Astrocyte (in vitro differentiated cells and primary cell): ENCODE measurements at regions not wholly inside any gene's neighbourhood (a gene's known extent, or its start where the extent isn't known, plus 50 kb on each side); places are given as distances from the start of the nearest gene placed in this dataset.

Experiments
- EZH2 ChIP-seq: IDR thresholded peaks from 2 replicates; pipeline ENCODE4 v1.6.1; 2012; ENCODE audit warnings: mild to moderate bottlenecking, low read length, inconsistent platforms; ENCODE audit not compliant: insufficient read depth
- TF ChIP-seq, protein P1 (sequence below): IDR thresholded peaks from 2 replicates; pipeline ENCODE4 v1.5.1; 2011; ENCODE audit warnings: low read depth, mild to moderate bottlenecking, inconsistent platforms, low read length, moderate library complexity; ENCODE audit not compliant: insufficient read depth

GRCh38 chr12:16756833-16757555 lies 151.0 kb upstream of the LMO3 start:
- TF ChIP-seq EZH2: no peak
- TF ChIP-seq, protein P1, sequence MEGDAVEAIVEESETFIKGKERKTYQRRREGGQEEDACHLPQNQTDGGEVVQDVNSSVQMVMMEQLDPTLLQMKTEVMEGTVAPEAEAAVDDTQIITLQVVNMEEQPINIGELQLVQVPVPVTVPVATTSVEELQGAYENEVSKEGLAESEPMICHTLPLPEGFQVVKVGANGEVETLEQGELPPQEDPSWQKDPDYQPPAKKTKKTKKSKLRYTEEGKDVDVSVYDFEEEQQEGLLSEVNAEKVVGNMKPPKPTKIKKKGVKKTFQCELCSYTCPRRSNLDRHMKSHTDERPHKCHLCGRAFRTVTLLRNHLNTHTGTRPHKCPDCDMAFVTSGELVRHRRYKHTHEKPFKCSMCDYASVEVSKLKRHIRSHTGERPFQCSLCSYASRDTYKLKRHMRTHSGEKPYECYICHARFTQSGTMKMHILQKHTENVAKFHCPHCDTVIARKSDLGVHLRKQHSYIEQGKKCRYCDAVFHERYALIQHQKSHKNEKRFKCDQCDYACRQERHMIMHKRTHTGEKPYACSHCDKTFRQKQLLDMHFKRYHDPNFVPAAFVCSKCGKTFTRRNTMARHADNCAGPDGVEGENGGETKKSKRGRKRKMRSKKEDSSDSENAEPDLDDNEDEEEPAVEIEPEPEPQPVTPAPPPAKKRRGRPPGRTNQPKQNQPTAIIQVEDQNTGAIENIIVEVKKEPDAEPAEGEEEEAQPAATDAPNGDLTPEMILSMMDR: no peak
